Neuron (in vitro differentiated cells): ENCODE measurements at regions not wholly inside any gene's neighbourhood (a gene's known extent, or its start where the extent isn't known, plus 50 kb on each side); places are given as distances from the start of the nearest gene placed in this dataset.

Experiments used
- H2AFZ ChIP-seq: one replicate; pipeline ENCODE4 v1.6.1; 2013; ENCODE audit warnings: low read depth, mild to moderate bottlenecking, inconsistent platforms, low read length, moderate library complexity
- H3K27me3 ChIP-seq: one replicate; pipeline ENCODE4 v1.6.1; 2013; ENCODE audit warnings: low read length; ENCODE audit not compliant: insufficient read depth
- H3K36me3 ChIP-seq: one replicate; pipeline ENCODE4 v1.6.1; 2013; ENCODE audit warnings: low read length; ENCODE audit not compliant: insufficient read depth
- H3K4me1 ChIP-seq: one replicate; pipeline ENCODE4 v1.6.1; 2013; ENCODE audit warnings: low read length; ENCODE audit not compliant: insufficient read depth
- H3K4me3 ChIP-seq: 2 replicates; pipeline ENCODE4 v1.5.1; 2013; ENCODE audit warnings: mild to moderate bottlenecking, low read length, moderate library complexity
- H3K9me3 ChIP-seq: one replicate; pipeline ENCODE4 v1.6.1; 2013; ENCODE audit warnings: low read length

DNA sequence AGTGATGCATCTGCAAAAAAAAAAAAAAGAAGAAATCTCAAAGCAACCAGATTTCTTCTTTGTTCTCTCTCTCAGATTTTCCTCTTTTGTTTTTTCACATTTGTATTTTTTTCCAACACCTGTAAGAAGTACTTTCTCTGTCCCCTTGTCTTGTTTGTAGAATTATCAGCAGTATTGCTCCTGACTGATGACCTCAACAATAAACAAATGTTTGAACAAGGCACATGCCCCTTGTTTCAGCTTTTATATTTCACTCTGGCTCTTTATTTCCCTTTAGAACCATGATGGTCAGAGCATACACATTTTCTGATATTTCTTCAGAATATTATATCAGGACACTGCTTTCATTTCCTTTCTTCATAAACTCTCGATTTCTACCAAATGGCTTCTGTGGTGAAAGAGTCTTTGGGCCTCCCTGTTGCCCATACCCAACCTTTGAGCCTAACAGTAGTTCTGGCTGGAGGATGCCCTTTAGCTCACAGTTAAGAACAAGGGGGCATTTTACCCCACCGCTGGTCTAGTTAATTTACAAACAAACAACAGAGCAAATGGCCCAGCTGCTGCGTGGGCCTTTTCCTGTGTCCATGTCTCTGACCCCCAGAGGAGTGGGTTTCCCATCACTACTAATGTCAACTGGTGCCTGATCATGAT, 142.5 kb upstream of the SMAD1 start:
- no peaks in the 10 kb centered on the region for H3K4me1 ChIP-seq
- no peaks in the 10 kb centered on the region for H3K36me3 ChIP-seq
- no peak overlapping the region for H3K4me3 ChIP-seq
- no peaks in the 10 kb centered on the region for H3K9me3 ChIP-seq
- no peak overlapping the region for H2AFZ ChIP-seq
- H3K27me3 ChIP-seq = no peaks in the 10 kb centered on the region

DNA sequence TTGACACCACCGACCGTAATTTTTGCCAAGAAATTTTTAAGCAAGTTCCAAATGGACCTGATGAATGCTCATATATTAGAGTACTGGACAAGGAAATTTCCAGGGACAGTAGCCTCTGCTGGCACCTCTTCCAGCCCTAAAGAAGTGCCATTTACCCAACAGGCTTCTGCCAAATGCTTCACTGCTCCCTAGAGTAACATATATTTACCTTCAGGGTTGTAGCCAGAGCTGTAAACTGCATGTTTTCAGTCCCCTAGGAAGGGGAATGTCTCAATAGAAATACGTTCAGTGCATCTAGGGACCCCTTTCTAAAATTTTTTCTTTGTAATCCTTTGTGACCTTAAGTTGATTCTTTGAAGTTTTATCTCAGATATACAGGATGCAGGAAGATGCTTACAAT, 143.1 kb upstream of the SMAD1 start:
- Histone ChIP-seq H3K4me1 (no peaks in the 10 kb centered on the region), H3K36me3 (no peaks in the 10 kb centered on the region), H3K9me3 (no peaks in the 10 kb centered on the region), H3K4me3 (no peak overlapping the region), H2AFZ (no peak overlapping the region), H3K27me3 (no peaks in the 10 kb centered on the region)

- H3K4me3 ChIP-seq = no peak overlapping the region
- no peaks in the 10 kb centered on the region for H3K36me3 ChIP-seq
- no peaks in the 10 kb centered on the region for H3K4me1 ChIP-seq
- H3K9me3 ChIP-seq = no peaks in the 10 kb centered on the region
- H3K27me3 ChIP-seq = no peaks in the 10 kb centered on the region
- no peak overlapping the region for H2AFZ ChIP-seq
Observed at GRCh38 chr4:145337391-145337790, 144.3 kb upstream of the SMAD1 start.

- no peaks in the 10 kb centered on the region for H3K4me1 ChIP-seq
- no peak overlapping the region for H2AFZ ChIP-seq
- no peaks in the 10 kb centered on the region for H3K36me3 ChIP-seq
- H3K27me3 ChIP-seq = no peaks in the 10 kb centered on the region
- H3K9me3 ChIP-seq = no peaks in the 10 kb centered on the region
- H3K4me3 ChIP-seq = no peak overlapping the region
Observed at GRCh38 chr4:145333786-145334185, 147.9 kb upstream of the SMAD1 start.

DNA sequence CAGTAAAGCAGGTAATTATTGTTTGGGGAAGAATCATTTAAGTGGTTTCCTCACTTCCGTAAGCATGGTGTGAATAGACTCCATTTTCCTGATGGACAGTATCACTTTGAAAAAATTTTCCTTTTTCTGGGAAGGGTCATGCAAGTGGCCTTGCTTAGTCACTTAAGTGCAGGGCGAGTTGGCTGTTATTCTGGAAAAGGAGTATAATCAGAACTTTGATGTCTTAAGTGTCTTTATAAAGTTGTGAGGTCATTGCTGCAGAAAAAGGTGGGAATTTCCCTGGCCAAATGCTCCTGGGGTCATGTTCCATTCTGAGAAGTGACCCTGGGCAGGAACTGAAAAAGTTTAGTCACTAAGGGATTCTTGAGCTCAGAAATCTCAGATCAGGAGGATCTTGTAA, 146.1 kb upstream of the OTUD4 start:
- Histone ChIP-seq H3K36me3 (no peaks in the 10 kb centered on the region), H3K4me1 (no peaks in the 10 kb centered on the region), H3K27me3 (no peaks in the 10 kb centered on the region), H2AFZ (no peak overlapping the region), H3K9me3 (no peaks in the 10 kb centered on the region), H3K4me3 (no peak overlapping the region)

DNA sequence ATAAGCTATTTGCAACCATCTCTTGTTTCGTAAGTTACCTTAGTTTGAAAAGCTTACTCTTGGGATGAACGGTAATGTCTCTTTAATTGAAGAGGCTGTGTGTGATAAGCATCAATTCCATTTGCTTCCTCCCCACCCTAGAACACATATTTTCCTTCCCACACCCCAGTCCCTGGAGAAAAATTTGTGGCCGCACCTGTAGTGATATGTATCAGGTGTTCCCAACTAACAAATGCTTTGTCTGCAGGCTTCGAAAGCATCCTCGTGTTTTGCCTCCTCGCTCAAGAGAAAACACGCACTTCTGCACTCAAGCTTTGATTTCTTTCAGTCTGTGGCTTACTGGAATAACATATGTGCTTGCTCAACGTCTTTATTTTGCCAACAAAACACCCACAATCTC, 143.8 kb upstream of the OTUD4 start:
- Histone ChIP-seq H3K36me3 (no peaks in the 10 kb centered on the region), H3K4me1 (no peaks in the 10 kb centered on the region), H3K9me3 (no peaks in the 10 kb centered on the region), H2AFZ (no peak overlapping the region), H3K4me3 (no peak overlapping the region), H3K27me3 (no peaks in the 10 kb centered on the region)

GRCh38 chr4:145320294-145320693, 139.9 kb upstream of the OTUD4 start:
- Histone ChIP-seq H3K9me3 (no peaks in the 10 kb centered on the region), H3K4me1 (no peaks in the 10 kb centered on the region), H2AFZ (no peak overlapping the region), H3K27me3 (no peaks in the 10 kb centered on the region), H3K36me3 (no peaks in the 10 kb centered on the region), H3K4me3 (no peak overlapping the region)

GRCh38 chr4:145319751-145320150, 139.4 kb upstream of the OTUD4 start:
- H3K4me1 ChIP-seq = no peaks in the 10 kb centered on the region
- H2AFZ ChIP-seq = no peak overlapping the region
- no peaks in the 10 kb centered on the region for H3K9me3 ChIP-seq
- H3K4me3 ChIP-seq = no peak overlapping the region
- H3K27me3 ChIP-seq = no peaks in the 10 kb centered on the region
- no peaks in the 10 kb centered on the region for H3K36me3 ChIP-seq

GRCh38 chr4:145316897-145317574, 136.6 kb upstream of the OTUD4 start:
- no peaks in the 10 kb centered on the region for H3K27me3 ChIP-seq
- H3K36me3 ChIP-seq = no peaks in the 10 kb centered on the region
- H3K4me1 ChIP-seq = no peaks in the 10 kb centered on the region
- H3K4me3 ChIP-seq = no peak overlapping the region
- H3K9me3 ChIP-seq = no peaks in the 10 kb centered on the region
- no peak overlapping the region for H2AFZ ChIP-seq

DNA sequence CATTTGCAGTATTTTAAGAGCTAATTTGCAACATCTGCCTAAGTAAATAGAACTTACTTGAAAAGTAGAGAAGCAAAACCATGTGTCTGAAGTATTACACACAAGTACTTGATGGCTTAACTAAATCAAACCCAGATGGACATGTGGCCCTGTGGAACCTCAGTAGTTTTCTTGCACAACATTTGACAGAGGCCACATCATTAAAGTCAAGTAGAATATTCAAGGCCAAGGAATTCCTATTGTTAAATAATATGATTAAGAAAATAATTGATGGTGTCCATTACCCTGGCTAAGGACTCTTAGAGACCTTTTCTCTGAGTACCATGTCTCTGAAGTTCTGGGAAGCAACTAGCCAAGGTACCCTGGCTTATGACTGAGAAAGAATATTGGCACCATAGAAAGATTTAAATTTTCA, 135.4 kb upstream of the OTUD4 start:
- no peak overlapping the region for H2AFZ ChIP-seq
- H3K4me1 ChIP-seq = no peaks in the 10 kb centered on the region
- H3K36me3 ChIP-seq = no peaks in the 10 kb centered on the region
- H3K27me3 ChIP-seq = no peaks in the 10 kb centered on the region
- no peak overlapping the region for H3K4me3 ChIP-seq
- H3K9me3 ChIP-seq = no peaks in the 10 kb centered on the region

- no peak overlapping the region for H2AFZ ChIP-seq
- H3K9me3 ChIP-seq = no peaks in the 10 kb centered on the region
Observed at GRCh38 chr4:145308598-145308997, 128.2 kb upstream of the OTUD4 start.

GRCh38 chr4:145307763-145308430, 127.5 kb upstream of the OTUD4 start:
- no peak overlapping the region for H2AFZ ChIP-seq
- no peaks in the 10 kb centered on the region for H3K27me3 ChIP-seq
- H3K36me3 ChIP-seq = no peaks in the 10 kb centered on the region
- H3K4me3 ChIP-seq = no peak overlapping the region
- H3K9me3 ChIP-seq = no peaks in the 10 kb centered on the region
- no peaks in the 10 kb centered on the region for H3K4me1 ChIP-seq

More at GRCh38 chr4:145308598-145308997, 128.2 kb upstream of the OTUD4 start:
- Histone ChIP-seq H3K36me3 (no peaks in the 10 kb centered on the region), H3K4me1 (no peaks in the 10 kb centered on the region), H3K27me3 (no peaks in the 10 kb centered on the region), H3K4me3 (no peak overlapping the region)

DNA sequence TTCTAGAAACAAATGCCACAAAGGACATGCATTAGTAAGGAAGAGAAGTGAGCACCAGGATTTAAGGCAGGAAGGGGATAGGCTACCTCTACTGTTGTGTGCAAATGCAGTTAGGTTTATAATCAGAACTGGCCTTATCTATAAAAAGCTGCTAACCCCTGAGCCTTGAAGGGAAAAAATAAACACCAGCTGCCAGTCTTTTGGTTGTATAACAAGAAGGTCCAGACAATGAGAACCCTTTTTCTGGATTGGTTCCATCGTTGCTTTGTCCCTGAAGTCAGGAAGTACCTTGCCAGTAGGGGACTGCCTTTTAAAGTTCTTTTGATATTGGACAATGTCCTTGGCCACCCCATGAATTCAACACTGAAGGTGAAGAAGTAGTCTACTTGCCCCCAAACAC, 126.7 kb upstream of the OTUD4 start:
- H3K4me1 ChIP-seq = no peaks in the 10 kb centered on the region
- no peaks in the 10 kb centered on the region for H3K36me3 ChIP-seq
- H2AFZ ChIP-seq = no peak overlapping the region

More for the DNA sequence above, 126.7 kb upstream of the OTUD4 start:
- Histone ChIP-seq H3K27me3 (no peaks in the 10 kb centered on the region), H3K4me3 (no peak overlapping the region), H3K9me3 (no peaks in the 10 kb centered on the region)
